ENCODE measurements at regions not wholly inside any gene's neighbourhood (a gene's known extent, or its start where the extent isn't known, plus 50 kb on each side); places are given as distances from the start of the nearest gene placed in this dataset.

DNA sequence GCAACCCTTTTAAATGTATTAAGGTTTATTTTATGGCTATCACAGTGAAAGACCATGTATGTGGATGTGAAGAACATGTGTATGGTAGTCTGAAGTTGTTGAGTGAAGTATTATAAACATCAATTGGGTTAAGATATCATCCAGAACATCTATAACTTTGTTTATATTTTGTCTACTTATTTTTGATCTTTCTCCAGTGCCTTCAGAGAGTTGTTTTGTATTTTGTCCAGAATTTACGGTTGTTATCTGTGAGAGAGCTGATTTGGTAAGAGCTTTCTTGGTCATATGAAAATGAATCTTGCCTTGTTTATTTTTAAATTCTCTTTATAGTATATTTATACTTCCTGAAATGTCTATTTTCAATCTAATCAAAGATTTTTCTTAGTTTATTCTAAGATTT is 573.7 kb upstream of the POU3F3 start:
- TF ChIP-seq, protein P1, sequence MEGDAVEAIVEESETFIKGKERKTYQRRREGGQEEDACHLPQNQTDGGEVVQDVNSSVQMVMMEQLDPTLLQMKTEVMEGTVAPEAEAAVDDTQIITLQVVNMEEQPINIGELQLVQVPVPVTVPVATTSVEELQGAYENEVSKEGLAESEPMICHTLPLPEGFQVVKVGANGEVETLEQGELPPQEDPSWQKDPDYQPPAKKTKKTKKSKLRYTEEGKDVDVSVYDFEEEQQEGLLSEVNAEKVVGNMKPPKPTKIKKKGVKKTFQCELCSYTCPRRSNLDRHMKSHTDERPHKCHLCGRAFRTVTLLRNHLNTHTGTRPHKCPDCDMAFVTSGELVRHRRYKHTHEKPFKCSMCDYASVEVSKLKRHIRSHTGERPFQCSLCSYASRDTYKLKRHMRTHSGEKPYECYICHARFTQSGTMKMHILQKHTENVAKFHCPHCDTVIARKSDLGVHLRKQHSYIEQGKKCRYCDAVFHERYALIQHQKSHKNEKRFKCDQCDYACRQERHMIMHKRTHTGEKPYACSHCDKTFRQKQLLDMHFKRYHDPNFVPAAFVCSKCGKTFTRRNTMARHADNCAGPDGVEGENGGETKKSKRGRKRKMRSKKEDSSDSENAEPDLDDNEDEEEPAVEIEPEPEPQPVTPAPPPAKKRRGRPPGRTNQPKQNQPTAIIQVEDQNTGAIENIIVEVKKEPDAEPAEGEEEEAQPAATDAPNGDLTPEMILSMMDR (IDR thresholded peaks at IDR 0.05; ENCODE audit: insufficient read depth, low read length, poor library complexity, severe bottlenecking) = no peak
- no peak overlapping the region for H3K4me3 ChIP-seq (ENCODE audit: low read depth, low read length)

DNA sequence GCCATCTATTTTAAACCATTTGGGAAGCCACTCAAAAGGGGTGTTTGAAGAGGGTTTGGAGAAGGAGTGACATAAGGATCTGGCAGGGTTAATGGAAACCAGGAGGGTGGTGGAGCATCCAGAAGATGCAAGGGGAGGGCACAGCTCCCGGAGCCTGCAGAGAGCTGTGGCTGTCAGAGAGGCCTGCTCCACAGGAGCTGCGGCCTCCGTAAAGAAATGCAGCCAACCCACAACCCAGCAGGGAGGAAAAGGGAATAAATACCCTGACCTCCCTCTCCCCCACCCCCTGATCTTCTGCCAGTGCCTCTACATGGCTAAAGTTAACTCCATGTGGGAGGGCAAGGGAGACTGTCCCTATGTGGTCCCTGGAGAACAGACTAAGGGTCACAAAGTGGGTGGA is 567.1 kb upstream of the POU3F3 start:
- Histone ChIP-seq H3K36me3 (ENCODE audit: control insufficient read depth, insufficient read depth, low read length) (no peaks in the 10 kb centered on the region), H3K27me3 (ENCODE audit: control insufficient read depth, insufficient read depth, low read length) (no peaks in the 10 kb centered on the region), H3K4me3 (ENCODE audit: low read depth, low read length) (no peak overlapping the region)
- TF ChIP-seq, protein P1 (IDR thresholded peaks at IDR 0.05; ENCODE audit: insufficient read depth, low read length, poor library complexity, severe bottlenecking) = no peak
- no peak for DNase-seq (ENCODE audit: low read depth)

More for the DNA sequence above, 573.7 kb upstream of the POU3F3 start:
- no peaks in the 10 kb centered on the region for H3K27me3 ChIP-seq (ENCODE audit: control insufficient read depth, insufficient read depth, low read length)
- no peak for DNase-seq (ENCODE audit: low read depth)
- no peaks in the 10 kb centered on the region for H3K36me3 ChIP-seq (ENCODE audit: control insufficient read depth, insufficient read depth, low read length)

GRCh38 chr2:104289651-104290565 is 564.0 kb upstream of the POU3F3 start:
- TF ChIP-seq, protein P1 (IDR thresholded peaks at IDR 0.05; ENCODE audit: insufficient read depth, low read length, poor library complexity, severe bottlenecking) = no peak
- Histone ChIP-seq H3K36me3 (ENCODE audit: control insufficient read depth, insufficient read depth, low read length) (no peaks in the 10 kb centered on the region), H3K4me3 (ENCODE audit: low read depth, low read length) (peak overlapping the region; percentile 3), H3K27me3 (ENCODE audit: control insufficient read depth, insufficient read depth, low read length) (no peaks in the 10 kb centered on the region)
- DNase-seq (ENCODE audit: low read depth) = peak; percentile 19

DNA sequence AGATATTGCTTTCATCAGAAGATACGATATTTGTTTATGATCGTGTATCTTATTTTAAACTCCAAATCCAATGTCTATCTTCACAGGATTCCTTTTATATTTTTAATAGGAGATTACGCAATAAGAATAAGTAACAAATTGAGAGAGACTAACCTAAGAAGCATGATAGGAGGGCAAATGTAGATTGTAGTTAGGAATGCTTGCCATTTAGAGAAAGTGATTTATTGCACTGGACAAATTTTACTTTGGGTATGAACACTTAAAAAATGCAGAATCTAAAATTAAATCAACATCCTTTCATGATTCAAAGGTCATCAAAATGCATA is 563.4 kb upstream of the POU3F3 start:
- no peaks in the 10 kb centered on the region for H3K27me3 ChIP-seq (ENCODE audit: control insufficient read depth, insufficient read depth, low read length)
- TF ChIP-seq, protein P1 (IDR thresholded peaks at IDR 0.05; ENCODE audit: insufficient read depth, low read length, poor library complexity, severe bottlenecking) = no peak
- DNase-seq (ENCODE audit: low read depth) = no peak

DNA sequence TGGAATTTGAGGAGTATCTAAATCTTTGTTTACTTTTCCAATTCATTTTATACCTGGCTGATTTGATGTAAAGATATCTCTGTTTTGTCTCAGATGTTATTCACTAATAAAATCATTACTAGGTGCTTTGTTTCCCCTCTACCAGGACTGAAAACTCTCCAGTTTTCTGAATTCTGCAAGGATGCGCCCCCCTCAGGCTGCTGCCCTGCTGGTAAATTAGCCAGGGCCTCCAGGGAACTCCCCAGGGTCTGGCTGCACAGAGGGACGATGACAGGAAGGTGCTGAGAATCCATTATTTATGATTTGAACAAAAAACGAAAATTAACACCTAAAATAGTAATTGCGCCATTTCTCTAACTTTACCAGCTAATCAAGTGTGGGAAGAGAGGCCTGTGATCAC is 541.2 kb upstream of the POU3F3 start:
- Histone ChIP-seq H3K36me3 (ENCODE audit: control insufficient read depth, insufficient read depth, low read length) (no peaks in the 10 kb centered on the region), H3K4me3 (ENCODE audit: low read depth, low read length) (no peak overlapping the region), H3K27me3 (ENCODE audit: control insufficient read depth, insufficient read depth, low read length) (no peaks in the 10 kb centered on the region)
- TF ChIP-seq, protein P1 (IDR thresholded peaks at IDR 0.05; ENCODE audit: insufficient read depth, low read length, poor library complexity, severe bottlenecking) = peak; percentile 10
- no peak for DNase-seq (ENCODE audit: low read depth)

More for the DNA sequence above, 563.4 kb upstream of the POU3F3 start:
- Histone ChIP-seq H3K36me3 (ENCODE audit: control insufficient read depth, insufficient read depth, low read length) (no peaks in the 10 kb centered on the region), H3K4me3 (ENCODE audit: low read depth, low read length) (no peak overlapping the region)
